HK-2 (cell line): ENCODE measurements at regions not wholly inside any gene's neighbourhood (a gene's known extent, or its start where the extent isn't known, plus 50 kb on each side); places are given as distances from the start of the nearest gene placed in this dataset.
"Not testable (repeated sequence)": the region's sequence is repeated elsewhere in the genome, so short reads cannot be mapped to it uniquely, and the experiment has no call there.

Experiments
- DNase-seq: peaks from one replicate; pipeline ENCODE4 v3.0.0-alpha.2; 2018; ENCODE audit not compliant: unreplicated experiment

- DNase-seq, result no peak
Observed at GRCh38 chr3:31096661-31097395, 202.4 kb upstream of the GADL1 start.

- no peak for DNase-seq
Observed at GRCh38 chr3:31100519-31100918, 206.1 kb upstream of the GADL1 start.

GRCh38 chr3:31101285-31101684 is 206.8 kb upstream of the GADL1 start:
- DNase-seq, result not testable (repeated sequence)

GRCh38 chr3:31102196-31102879 is 207.9 kb upstream of the GADL1 start:
- DNase-seq, result no peak

GRCh38 chr3:31103181-31103580 is 208.7 kb upstream of the GADL1 start:
- DNase-seq, result no peak

- DNase-seq, result no peak
Observed at GRCh38 chr3:31103623-31104180, 209.2 kb upstream of the GADL1 start.

GRCh38 chr3:31105011-31105410 is 210.6 kb upstream of the GADL1 start:
- DNase-seq, result no peak

GRCh38 chr3:31105438-31106077 is 211.1 kb upstream of the GADL1 start:
- peak; percentile 2 for DNase-seq

GRCh38 chr3:31106204-31106603 is 211.7 kb upstream of the GADL1 start:
- DNase-seq, result no peak

GRCh38 chr3:31106912-31107311 is 212.5 kb upstream of the GADL1 start:
- DNase-seq, result no peak

- no peak for DNase-seq
Observed at GRCh38 chr3:31114929-31115283, 220.4 kb upstream of the GADL1 start.

GRCh38 chr3:31115531-31115930 is 221.1 kb upstream of the GADL1 start:
- DNase-seq, result not testable (repeated sequence)

- DNase-seq, result no peak
Observed at GRCh38 chr3:31116651-31117050, 222.2 kb upstream of the GADL1 start.

- no peak for DNase-seq
Observed at GRCh38 chr3:31117854-31118253, 223.4 kb upstream of the GADL1 start.

GRCh38 chr3:31124373-31124772 is 229.9 kb upstream of the GADL1 start:
- no peak for DNase-seq

- DNase-seq, result no peak
Observed at GRCh38 chr3:31125413-31126020, 231.1 kb upstream of the GADL1 start.

- DNase-seq, result no peak
Observed at GRCh38 chr3:31129241-31129640, 234.8 kb upstream of the GADL1 start.

GRCh38 chr3:31132132-31132769 is 237.8 kb upstream of the GADL1 start:
- no peak for DNase-seq

- DNase-seq, result no peak
Observed at GRCh38 chr3:31133541-31133940, 239.1 kb upstream of the GADL1 start.

GRCh38 chr3:31135546-31135945 is 241.1 kb upstream of the GADL1 start:
- DNase-seq, result no peak

GRCh38 chr3:31137718-31138465 is 243.4 kb upstream of the GADL1 start:
- DNase-seq, result no peak
